ENCODE measurements at regions not wholly inside any gene's neighbourhood (a gene's known extent, or its start where the extent isn't known, plus 50 kb on each side); places are given as distances from the start of the nearest gene placed in this dataset.

DNA sequence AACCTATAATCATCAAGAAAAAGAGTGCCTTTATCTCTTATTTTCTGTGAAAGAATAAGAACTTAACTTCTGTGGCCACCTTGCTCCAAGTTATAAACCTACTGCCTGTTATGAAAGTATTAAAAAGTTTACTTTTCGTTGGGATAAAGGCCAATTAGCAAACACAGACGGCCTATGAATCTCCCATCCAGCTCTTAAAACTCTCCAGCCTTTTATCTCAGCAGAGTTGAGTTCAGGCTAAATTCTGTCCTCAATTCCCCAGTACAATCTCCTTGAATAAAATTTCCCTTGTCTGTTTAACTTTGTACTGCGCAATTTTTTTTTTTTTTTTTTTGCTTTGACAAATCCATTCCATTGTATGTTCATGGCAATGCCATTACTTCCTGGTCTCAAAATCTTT, 1058.4 kb downstream of the SLITRK5 start:
- TF ChIP-seq POLR2A (IDR thresholded peaks at IDR 0.05; ENCODE audit: low read depth, low read length) (no peak), POLR2AphosphoS5 (IDR thresholded peaks at IDR 0.05; ENCODE audit: low read depth, low read length) (no peak), TAF1 (IDR thresholded peaks at IDR 0.05; ENCODE audit: borderline replicate concordance, low read depth, low read length) (no peak)

Measured in GM12892 (cell line).